ENCODE measurements at regions not wholly inside any gene's neighbourhood (a gene's known extent, or its start where the extent isn't known, plus 50 kb on each side); places are given as distances from the start of the nearest gene placed in this dataset.

DNA sequence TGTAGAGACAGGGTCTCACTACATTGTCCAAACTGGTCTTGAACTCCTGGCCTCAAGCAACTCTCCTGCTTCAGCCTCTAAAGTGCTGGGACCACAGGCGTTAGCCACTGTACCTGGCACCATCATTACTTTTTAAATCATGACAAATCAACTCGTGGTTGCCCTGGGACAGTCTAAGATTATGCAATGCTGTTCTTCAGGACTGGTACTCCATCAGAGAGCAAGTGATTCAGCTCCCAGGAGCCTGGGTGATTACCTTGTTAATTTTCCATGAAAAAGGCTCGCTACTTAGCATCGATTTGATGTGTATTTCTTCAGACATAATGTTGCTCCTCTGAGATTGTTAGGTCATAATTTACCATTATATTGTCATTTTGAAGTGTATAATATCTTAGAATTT is 158.9 kb upstream of the STEAP4 start:
- TF ChIP-seq EZH2phosphoT487 (IDR thresholded peaks at IDR 0.05; ENCODE audit: insufficient read depth, low read depth) = no peak
- no peak for TF ChIP-seq EZH2 (IDR thresholded peaks at IDR 0.05; ENCODE audit: insufficient read depth, poor library complexity, severe bottlenecking)

All from GM23248 (cell line).